Inflammatory macrophage treated with lipopolysaccharide for 1 hour (primary cell): ENCODE measurements at regions not wholly inside any gene's neighbourhood (a gene's known extent, or its start where the extent isn't known, plus 50 kb on each side); places are given as distances from the start of the nearest gene placed in this dataset.
"Not testable (repeated sequence)": the region's sequence is repeated elsewhere in the genome, so short reads cannot be mapped to it uniquely, and the experiment has no call there.

Source experiments
- DNase-seq, 2 donors: peaks; one replicate each; pipeline ENCODE4 v3.0.0-alpha.2; 2020 to 2022

- not testable (repeated sequence) for DNase-seq
Measured at GRCh38 chr20:47443060-47443459, 58.6 kb upstream of the NCOA3 start.

GRCh38 chr20:47444584-47444983 lies 57.1 kb upstream of the NCOA3 start:
- DNase-seq: no peak

- no peak for DNase-seq
Measured at GRCh38 chr20:47445291-47445690, 56.4 kb upstream of the NCOA3 start.

- not testable (repeated sequence) for DNase-seq
Measured at GRCh38 chr20:47447350-47448296, 54.1 kb upstream of the NCOA3 start.

- DNase-seq: no peak
Measured at GRCh38 chr20:47448429-47448828, 53.3 kb upstream of the NCOA3 start.

GRCh38 chr20:47451602-47451904 lies 50.1 kb upstream of the NCOA3 start:
- DNase-seq: no peak
